ENCODE measurements at regions not wholly inside any gene's neighbourhood (a gene's known extent, or its start where the extent isn't known, plus 50 kb on each side); places are given as distances from the start of the nearest gene placed in this dataset.

DNA sequence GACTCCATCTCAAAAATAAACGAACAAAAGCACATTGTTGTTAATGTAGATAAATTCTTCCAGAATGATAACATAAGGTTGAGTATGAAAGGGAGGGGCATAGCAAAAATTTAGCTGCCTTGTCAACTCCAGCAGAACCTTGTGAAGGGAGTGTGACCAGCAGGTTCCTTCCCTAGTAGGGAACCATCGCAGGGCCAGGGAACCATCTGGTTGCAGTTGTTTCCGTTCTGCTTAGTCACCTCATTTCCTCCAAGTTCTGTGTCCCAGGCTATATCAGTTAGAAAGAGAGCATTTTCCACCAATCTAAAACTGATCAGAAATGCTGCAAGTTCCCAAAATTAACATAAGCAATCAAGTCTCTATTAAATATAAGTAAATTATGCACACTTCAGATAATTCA is 126.7 kb upstream of the BLID start:
- ATAC-seq (no peak), DNase-seq (no peak)
- Mint-ChIP-seq H3K9me3 (peaks cover 0 to 2% of the 10 kb centered on the region in 2 donors), H3K27me3 (ENCODE audit: low read depth in 2 of 2) (peaks cover 0 to 9% of the 10 kb centered on the region in 2 donors), H3K4me1 (no peaks in the 10 kb centered on the region), H3K27ac (no peak overlapping the region), H3K36me3 (no peaks in the 10 kb centered on the region), H3K4me3 (no peak overlapping the region)
- Histone ChIP-seq H3K4me3 (ENCODE audit: low read length) (no peak overlapping the region), H3K36me3 (ENCODE audit: control insufficient read depth, insufficient read depth, low read length) (no peaks in the 10 kb centered on the region), H3K4me1 (ENCODE audit: control insufficient read depth, insufficient read depth, low read length) (no peaks in the 10 kb centered on the region), H3K9me3 (ENCODE audit: control insufficient read depth, insufficient read depth, low read length) (no peaks in the 10 kb centered on the region), H3K27ac (ENCODE audit: low read length) (no peak overlapping the region), H3K27me3 (ENCODE audit: control insufficient read depth, insufficient read depth, low read length) (no peaks in the 10 kb centered on the region)
- TF ChIP-seq, protein P1, sequence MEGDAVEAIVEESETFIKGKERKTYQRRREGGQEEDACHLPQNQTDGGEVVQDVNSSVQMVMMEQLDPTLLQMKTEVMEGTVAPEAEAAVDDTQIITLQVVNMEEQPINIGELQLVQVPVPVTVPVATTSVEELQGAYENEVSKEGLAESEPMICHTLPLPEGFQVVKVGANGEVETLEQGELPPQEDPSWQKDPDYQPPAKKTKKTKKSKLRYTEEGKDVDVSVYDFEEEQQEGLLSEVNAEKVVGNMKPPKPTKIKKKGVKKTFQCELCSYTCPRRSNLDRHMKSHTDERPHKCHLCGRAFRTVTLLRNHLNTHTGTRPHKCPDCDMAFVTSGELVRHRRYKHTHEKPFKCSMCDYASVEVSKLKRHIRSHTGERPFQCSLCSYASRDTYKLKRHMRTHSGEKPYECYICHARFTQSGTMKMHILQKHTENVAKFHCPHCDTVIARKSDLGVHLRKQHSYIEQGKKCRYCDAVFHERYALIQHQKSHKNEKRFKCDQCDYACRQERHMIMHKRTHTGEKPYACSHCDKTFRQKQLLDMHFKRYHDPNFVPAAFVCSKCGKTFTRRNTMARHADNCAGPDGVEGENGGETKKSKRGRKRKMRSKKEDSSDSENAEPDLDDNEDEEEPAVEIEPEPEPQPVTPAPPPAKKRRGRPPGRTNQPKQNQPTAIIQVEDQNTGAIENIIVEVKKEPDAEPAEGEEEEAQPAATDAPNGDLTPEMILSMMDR (IDR thresholded peaks at IDR 0.05) = no peak
- intact Hi-C loops (cut with micrococcal nuclease) = no loop called here
- WGBS (ENCODE audit: insufficient coverage) = 23% methylated on average over 2 of the region's 3 CpGs

DNA sequence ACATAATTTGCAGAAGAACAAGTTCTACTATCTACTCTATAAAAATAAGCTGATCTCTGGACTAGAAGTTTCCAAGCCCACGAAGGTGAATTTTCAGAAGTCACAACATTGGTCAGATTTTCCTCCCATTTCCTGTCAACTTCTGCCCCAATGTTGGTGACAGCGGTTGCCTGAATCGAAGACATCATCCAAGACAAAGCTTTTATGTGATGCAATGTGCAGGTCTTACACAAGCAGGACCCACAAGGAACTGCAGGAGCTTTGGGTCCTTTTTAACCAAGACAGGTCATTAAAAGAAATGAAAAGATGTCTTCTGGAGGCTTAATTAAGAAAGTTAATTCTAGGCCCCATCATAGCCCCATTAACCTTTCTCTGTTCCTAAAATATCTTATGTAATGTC is 125.6 kb upstream of the BLID start:
- H3K9me3 Mint-ChIP-seq = peaks cover 0 to 2% of the 10 kb centered on the region in 2 donors
- WGBS (ENCODE audit: insufficient coverage) = 84% methylated on average over 3 of the region's 3 CpGs

DNA sequence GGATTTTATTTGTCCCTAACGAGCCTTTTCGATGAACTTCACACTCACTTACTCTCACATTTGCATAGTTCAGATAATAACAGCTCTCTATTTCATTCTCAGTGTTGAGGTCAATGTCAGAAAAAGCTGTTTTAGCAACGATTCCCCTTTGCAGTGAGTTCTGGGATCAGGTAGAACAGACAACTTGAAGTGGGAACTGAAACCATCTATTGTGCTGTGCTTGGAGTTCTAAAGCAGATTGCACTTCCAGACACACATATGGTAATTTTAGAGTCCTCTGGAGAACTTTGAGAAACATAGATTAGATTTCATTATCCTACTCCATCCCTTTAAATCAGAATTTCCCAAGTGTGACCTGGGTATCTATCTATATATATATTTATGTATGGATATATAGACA is 124.6 kb upstream of the BLID start:
- WGBS (ENCODE audit: insufficient coverage) = 76% methylated on average over 3 of the region's 3 CpGs
- Mint-ChIP-seq H3K36me3 (no peaks in the 10 kb centered on the region), H3K4me1 (no peaks in the 10 kb centered on the region), H3K27ac (no peak overlapping the region), H3K27me3 (ENCODE audit: low read depth in 2 of 2) (peaks cover 0 to 3% of the 10 kb centered on the region in 2 donors), H3K4me3 (no peak overlapping the region), H3K9me3 (peaks cover 0 to 2% of the 10 kb centered on the region in 2 donors)
- H3K4me3 ChIP-seq (ENCODE audit: low read length) = no peak overlapping the region
- H3K27ac ChIP-seq (ENCODE audit: low read length) = no peak overlapping the region
- H3K4me1 ChIP-seq (ENCODE audit: control insufficient read depth, insufficient read depth, low read length) = no peaks in the 10 kb centered on the region
- no peaks in the 10 kb centered on the region for H3K36me3 ChIP-seq (ENCODE audit: control insufficient read depth, insufficient read depth, low read length)
- no peak for DNase-seq
- H3K9me3 ChIP-seq (ENCODE audit: control insufficient read depth, insufficient read depth, low read length) = no peaks in the 10 kb centered on the region
- no peaks in the 10 kb centered on the region for H3K27me3 ChIP-seq (ENCODE audit: control insufficient read depth, insufficient read depth, low read length)
- TF ChIP-seq, protein P1 (IDR thresholded peaks at IDR 0.05) = no peak
- ATAC-seq = no peak
- intact Hi-C loops (cut with micrococcal nuclease) = no loop called here

More for the DNA sequence above, 125.6 kb upstream of the BLID start:
- ATAC-seq (no peak), DNase-seq (no peak)
- H3K27me3 ChIP-seq (ENCODE audit: control insufficient read depth, insufficient read depth, low read length) = no peaks in the 10 kb centered on the region
- intact Hi-C loops (cut with micrococcal nuclease) = no loop called here
- no peaks in the 10 kb centered on the region for H3K36me3 ChIP-seq (ENCODE audit: control insufficient read depth, insufficient read depth, low read length)
- H3K4me1 Mint-ChIP-seq = no peaks in the 10 kb centered on the region
- H3K36me3 Mint-ChIP-seq = no peaks in the 10 kb centered on the region
- H3K4me3 Mint-ChIP-seq = no peak overlapping the region
- H3K4me1 ChIP-seq (ENCODE audit: control insufficient read depth, insufficient read depth, low read length) = no peaks in the 10 kb centered on the region
- no peaks in the 10 kb centered on the region for H3K9me3 ChIP-seq (ENCODE audit: control insufficient read depth, insufficient read depth, low read length)
- TF ChIP-seq, protein P1 (IDR thresholded peaks at IDR 0.05) = no peak
- peaks cover 0 to 9% of the 10 kb centered on the region in 2 donors for H3K27me3 Mint-ChIP-seq (ENCODE audit: low read depth in 2 of 2)
- no peak overlapping the region for H3K4me3 ChIP-seq (ENCODE audit: low read length)
- H3K27ac Mint-ChIP-seq = no peak overlapping the region
- no peak overlapping the region for H3K27ac ChIP-seq (ENCODE audit: low read length)

DNA sequence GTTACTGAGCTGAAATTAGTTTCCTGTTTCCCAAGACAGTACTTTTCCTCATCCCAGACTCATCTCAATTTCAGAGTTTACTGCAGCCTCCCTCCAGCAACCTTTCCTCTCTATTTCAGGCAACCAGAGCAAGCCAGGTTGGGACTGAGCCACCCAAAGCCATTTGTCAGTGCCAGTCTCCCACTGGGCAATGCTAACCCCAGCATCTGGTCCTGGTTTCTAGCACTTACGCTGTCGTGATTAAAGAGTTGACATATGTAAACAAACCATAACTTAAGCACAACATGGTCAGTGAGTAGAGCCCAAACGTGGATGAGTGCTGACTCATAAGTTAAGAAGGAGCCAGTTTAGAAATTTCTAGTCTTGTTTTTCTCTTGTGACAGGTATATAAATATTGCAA is 119.6 kb upstream of the BLID start:
- H3K27me3 Mint-ChIP-seq (ENCODE audit: low read depth in 2 of 2) = no peaks in the 10 kb centered on the region
- no peak overlapping the region for H3K27ac ChIP-seq (ENCODE audit: low read length)
- DNase-seq (no peak), ATAC-seq (no peak)
- H3K4me3 ChIP-seq (ENCODE audit: low read length) = no peak overlapping the region
- H3K36me3 ChIP-seq (ENCODE audit: control insufficient read depth, insufficient read depth, low read length) = no peaks in the 10 kb centered on the region
- no peak overlapping the region for H3K27ac Mint-ChIP-seq
- H3K4me1 Mint-ChIP-seq = no peaks in the 10 kb centered on the region
- H3K4me1 ChIP-seq (ENCODE audit: control insufficient read depth, insufficient read depth, low read length) = no peaks in the 10 kb centered on the region
- H3K27me3 ChIP-seq (ENCODE audit: control insufficient read depth, insufficient read depth, low read length) = no peaks in the 10 kb centered on the region
- no peaks in the 10 kb centered on the region for H3K36me3 Mint-ChIP-seq
- no peaks in the 10 kb centered on the region for H3K9me3 ChIP-seq (ENCODE audit: control insufficient read depth, insufficient read depth, low read length)
- TF ChIP-seq, protein P1 (IDR thresholded peaks at IDR 0.05) = no peak
- H3K9me3 Mint-ChIP-seq = peaks cover 0 to 2% of the 10 kb centered on the region in 2 donors
- WGBS (ENCODE audit: insufficient coverage) = 56% methylated on average over 3 of the region's 3 CpGs
- intact Hi-C loops (cut with micrococcal nuclease) = no loop called here
- no peak overlapping the region for H3K4me3 Mint-ChIP-seq

Measured in natural killer cell (primary cell).